ENCODE measurements at regions not wholly inside any gene's neighbourhood (a gene's known extent, or its start where the extent isn't known, plus 50 kb on each side); places are given as distances from the start of the nearest gene placed in this dataset.
"Not testable (repeated sequence)": the region's sequence is repeated elsewhere in the genome, so short reads cannot be mapped to it uniquely, and the experiment has no call there.

- DNase-seq: no peak
Observed at GRCh38 chr7:146057958-146058357, 58.6 kb upstream of the CNTNAP2 start.

GRCh38 chr7:146054909-146055308 is 61.7 kb upstream of the CNTNAP2 start:
- DNase-seq: no peak

DNA sequence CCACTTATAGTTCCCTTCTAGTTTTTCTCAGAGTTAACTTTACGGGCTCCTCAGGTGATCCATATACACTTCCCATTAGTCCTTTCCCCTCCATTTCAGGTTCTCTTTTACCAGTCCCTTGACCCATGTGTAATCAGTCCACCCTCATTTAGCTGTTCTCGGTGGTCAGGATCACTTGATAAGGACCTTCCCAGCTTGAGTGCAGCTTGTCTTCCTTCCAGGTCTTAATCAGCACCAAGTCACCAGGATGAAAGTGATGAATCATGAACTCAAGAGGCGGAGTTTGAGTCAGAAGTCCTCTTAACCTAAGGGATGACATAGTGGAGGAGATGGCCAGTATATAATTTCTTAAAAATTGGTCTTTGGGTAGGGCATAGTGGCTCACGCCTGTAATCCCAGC is 63.1 kb upstream of the CNTNAP2 start:
- no peak for DNase-seq

- not testable (repeated sequence) for DNase-seq
Observed at GRCh38 chr7:146043310-146043709, 73.3 kb upstream of the CNTNAP2 start.

GRCh38 chr7:146028251-146028750 is 88.3 kb upstream of the CNTNAP2 start:
- no peak for DNase-seq

DNA sequence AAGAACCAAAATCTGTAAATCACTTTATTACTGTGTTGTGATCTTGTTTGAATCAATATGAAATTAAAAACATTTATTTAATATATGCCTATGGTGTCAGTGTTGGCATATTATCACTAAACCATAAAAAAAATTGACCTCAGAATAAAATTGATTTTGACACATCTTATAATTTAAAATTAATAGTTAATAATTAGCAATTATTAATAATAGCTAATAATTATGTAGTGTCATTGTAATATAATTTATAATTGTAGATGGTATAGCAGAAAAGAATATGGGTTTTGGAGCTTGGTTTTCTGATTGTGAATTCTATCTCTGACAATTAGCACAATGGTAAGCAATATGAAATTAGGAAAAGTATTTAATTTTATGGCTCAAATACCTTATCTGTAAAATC is 89.4 kb upstream of the CNTNAP2 start:
- no peak for DNase-seq

DNA sequence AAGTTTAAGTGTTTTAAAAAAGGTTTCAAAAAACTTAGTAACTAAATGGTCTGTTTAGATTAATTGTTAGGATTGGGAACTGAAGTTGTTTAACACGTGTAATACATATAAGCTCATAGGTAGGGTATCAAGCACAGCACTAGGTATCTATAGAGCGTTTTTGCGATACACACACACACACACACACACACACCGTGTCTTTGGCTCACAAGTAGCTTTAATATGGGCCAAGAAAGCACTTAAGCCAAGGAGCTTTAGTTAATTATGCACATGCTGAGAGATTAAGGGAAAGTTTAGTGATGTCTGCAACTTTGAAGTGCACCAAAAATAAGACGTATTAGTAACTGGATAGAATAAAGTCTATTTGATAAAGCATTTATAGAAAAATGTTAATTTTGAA is 93.8 kb upstream of the CNTNAP2 start:
- DNase-seq: no peak

DNA sequence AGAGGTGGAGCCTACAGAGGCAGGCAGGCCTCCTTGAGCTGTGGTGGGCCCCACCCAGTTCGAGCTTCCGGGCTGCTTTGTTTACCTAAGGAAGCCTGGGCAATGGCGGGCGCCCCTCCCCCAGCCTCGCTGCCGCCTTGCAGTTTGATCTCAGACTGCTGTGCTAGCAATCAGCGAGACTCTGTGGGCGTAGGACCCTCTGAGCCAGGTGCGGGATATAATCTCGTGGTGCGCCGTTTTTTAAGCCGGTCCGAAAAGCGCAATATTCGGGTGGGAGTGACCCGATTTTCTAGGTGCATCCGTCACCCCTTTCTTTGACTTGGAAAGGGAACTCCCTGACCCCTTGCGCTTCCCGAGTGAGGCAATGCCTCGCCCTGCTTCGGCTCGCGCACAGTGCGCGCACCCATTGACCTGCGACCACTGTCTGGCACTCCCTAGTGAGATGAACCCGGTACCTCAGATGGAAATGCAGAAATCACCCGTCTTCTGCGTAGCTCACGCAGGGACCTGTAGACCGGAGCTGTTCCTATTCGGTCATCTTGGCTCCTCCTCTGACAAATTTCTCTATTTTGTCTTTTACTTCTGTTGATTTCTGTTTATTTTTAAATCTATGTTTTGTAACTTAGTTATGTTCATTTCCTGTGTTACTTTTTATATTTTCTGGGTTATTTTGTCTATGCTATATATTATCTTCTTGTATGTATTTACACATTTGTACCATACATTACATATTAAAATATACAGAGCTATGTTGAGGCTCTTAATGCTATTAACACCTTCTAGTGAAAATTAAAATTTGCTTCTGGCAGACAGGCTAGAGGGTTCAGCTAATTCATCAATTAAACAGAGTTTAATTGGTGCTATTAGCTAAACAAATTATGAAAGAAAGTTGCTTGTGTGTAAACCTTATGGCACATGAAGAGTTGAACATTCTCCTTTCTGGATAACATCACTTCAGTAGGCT is 97.3 kb upstream of the CNTNAP2 start:
- not testable (repeated sequence) for DNase-seq

DNA sequence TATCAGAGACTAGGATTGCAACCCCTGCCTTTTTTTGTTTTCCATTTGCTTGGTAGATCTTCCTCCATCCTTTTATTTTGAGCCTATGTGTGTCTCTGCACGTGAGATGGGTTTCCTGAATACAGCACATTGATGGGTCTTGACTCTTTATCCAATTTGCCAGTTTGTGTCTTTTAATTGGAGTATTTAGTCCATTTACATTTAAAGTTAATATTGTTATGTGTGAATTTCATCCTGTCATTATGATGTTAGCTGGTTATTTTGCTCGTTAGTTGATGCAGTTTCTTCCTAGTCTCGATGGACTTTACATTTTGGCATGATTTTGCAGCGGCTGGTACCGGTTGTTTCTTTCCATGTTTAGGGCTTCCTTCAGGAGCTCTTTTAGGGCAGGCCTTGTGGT is 99.2 kb upstream of the CNTNAP2 start:
- not testable (repeated sequence) for DNase-seq

- DNase-seq: not testable (repeated sequence)
Observed at GRCh38 chr7:146014154-146014553, 102.4 kb upstream of the CNTNAP2 start.

GRCh38 chr7:146008293-146008692 is 108.3 kb upstream of the CNTNAP2 start:
- no peak for DNase-seq

DNA sequence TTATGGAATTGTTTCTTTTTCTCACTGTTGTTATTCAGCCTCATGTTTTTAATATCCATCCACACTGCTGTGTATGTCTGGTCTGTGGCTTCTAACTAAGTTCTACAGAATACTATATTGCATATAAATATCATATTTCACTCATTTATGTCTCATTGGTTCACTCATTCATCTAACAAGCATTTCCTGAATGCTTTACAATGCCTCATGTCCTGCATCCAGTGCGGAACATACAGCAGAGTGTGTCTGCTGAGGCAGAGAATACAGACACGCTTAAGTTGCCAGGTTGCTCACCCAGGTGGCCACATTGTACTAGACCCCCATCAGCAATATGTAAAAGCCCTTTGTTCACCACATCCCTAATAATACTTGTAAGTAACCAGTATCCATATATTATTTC is 111.8 kb upstream of the CNTNAP2 start:
- no peak for DNase-seq

- no peak for DNase-seq
Observed at GRCh38 chr7:146002431-146003078, 114.0 kb upstream of the CNTNAP2 start.

DNA sequence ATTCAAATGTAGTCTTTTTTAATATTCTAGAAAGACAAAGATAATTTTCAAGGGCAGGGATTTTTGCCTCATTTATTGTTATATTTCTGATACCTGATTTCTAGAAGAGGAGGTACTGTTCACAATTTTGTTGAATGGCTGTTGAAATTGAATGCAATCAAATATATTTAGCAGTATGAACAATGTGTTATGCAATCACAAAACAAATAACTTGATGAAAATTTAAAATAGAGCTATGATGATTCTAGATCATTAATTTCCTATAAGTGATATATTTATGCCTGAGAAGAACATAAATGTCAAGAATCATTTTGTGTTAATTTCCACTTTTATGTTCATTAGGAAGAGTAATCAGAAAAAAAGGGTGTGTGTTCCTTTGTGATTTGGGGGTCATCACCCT is 114.6 kb upstream of the CNTNAP2 start:
- no peak for DNase-seq

DNA sequence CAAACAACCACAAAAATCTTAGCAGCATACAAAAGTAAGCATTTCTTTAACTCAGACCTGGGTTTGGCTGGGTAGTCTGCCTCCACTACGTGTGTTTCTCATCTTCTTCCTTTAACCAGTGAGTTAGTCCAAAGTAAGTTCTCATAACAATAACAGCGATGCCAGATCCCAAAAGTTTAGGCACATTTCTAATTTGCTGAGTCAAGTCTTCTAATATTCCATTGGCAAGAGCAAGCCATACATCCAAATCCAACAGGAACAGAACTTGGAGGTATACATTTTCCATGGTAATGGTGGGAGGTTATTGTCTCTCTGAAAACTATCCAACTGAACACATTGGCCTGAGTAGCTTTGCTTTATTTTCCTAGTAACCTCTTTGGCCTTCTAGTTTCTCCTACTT is 115.7 kb upstream of the CNTNAP2 start:
- no peak for DNase-seq

DNA sequence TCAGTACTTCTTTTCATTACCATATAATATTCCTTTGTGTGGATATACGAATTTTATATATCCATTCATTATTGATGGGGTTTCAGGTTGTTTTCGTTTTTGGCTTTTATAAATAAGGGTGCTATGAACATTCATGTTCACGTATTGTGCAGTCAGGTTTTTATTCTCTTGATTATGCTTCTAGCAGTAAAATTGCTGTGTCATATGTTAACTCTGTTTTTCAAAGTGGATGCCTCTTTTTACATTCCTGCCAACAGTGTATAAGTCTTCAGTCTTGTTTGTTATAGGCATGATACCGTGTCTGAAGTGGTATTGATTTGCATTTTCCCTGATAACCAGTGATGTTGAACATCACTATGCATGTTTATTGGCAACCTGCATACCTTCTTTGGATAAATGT is 127.1 kb upstream of the CNTNAP2 start:
- no peak for DNase-seq

DNA sequence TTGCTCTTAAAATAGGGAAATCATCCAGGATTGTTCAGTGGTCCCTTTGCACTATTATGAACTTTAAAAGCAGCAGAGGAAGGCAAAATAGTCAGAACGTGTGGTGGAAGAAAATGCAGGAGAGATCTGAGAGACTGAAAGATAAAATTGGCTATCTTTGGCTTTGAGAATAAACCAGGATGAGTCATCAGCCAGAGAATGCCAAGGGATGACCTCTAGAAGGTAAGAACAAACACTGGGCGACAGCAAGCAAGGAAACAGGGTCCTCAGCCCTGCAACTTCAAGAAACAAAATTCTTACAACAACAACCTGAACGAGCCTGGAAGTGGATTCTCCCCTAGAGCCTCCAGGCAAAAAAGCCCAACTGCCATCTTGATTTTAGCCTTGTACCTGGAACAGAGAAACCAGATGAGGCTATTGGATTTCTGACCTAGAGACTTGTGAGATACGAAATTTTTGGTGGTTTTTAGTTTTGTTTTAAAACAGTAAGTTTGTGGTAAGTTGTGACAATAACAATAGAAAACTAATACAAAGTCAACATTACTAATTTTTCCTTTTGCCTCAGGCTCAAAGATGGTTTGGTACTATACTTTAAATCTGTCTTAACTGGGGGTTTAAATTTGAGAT is 130.2 kb upstream of the CNTNAP2 start:
- DNase-seq: no peak

- DNase-seq: no peak
Observed at GRCh38 chr7:145978769-145979168, 137.8 kb upstream of the CNTNAP2 start.

GRCh38 chr7:145959981-145960380 is 156.6 kb upstream of the CNTNAP2 start:
- no peak for DNase-seq

GRCh38 chr7:145957160-145957890 is 159.3 kb upstream of the CNTNAP2 start:
- no peak for DNase-seq

DNA sequence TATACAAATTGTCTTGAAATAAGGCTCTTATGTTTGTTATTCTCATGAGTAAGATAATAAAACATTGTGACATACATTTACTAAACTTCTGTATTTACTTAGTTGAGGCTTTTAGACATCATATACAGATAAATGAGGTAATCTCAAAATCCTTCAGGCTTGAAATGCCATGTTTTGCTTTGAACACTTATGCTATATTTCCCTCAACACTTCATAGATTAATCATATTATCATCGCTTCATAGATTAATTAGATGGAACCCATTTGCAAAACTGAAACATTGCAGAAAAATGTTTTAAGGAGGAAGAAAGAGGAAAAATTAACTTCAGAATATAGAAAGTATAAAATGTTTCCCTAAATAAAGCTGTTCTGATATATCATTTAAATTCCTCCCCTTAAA is 165.0 kb upstream of the CNTNAP2 start:
- DNase-seq: no peak

DNA sequence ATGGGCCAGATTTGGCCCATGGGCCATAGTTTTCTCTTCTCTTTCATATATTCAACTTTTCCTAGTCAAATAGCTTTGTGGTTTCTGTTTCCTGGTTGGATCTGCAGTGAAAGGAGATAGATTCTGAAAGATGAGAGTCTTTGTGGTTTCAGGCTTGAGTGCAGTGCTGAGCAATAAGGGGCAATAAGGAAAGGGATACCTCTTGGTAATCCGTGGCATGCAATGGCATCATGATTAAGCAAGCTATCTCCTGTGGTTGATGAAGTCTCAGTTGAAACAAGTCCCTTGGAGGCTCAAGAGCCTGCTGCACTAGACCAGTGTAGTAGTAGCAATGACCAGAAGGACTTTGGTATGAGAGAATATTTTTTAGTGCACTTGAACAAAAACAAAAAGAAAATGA is 187.7 kb upstream of the CNTNAP2 start:
- no peak for DNase-seq

All from occipital lobe (tissue), 1 donor.